Mesenchymal stem cell (in vitro differentiated cells and primary cell): ENCODE measurements at regions not wholly inside any gene's neighbourhood (a gene's known extent, or its start where the extent isn't known, plus 50 kb on each side); places are given as distances from the start of the nearest gene placed in this dataset.

Experiments
- DNase-seq: peaks from one replicate; pipeline ENCODE4 v3.0.0-alpha.2; 2013
- H2AFZ ChIP-seq: one replicate; pipeline ENCODE4 v1.6.1; 2013; ENCODE audit warnings: low read depth, mild to moderate bottlenecking, control low read depth, inconsistent platforms, low read length, moderate library complexity
- H2AK5ac ChIP-seq: 2 replicates; pipeline ENCODE4 v1.6.1; 2013; ENCODE audit warnings: low read length, moderate library complexity, mild to moderate bottlenecking, inconsistent platforms; ENCODE audit not compliant: severe bottlenecking
- H2BK120ac ChIP-seq: one replicate; pipeline ENCODE4 v1.6.1; 2013; ENCODE audit warnings: low read depth, mild to moderate bottlenecking, inconsistent platforms, low read length, moderate library complexity
- H2BK12ac ChIP-seq, 2 experiments: one replicate each; pipeline ENCODE4 v1.6.1; 2013; ENCODE audit warnings: inconsistent platforms in 2 of 2, low read length in 2 of 2, mild to moderate bottlenecking in 2 of 2, moderate library complexity in 2 of 2, control low read depth in 1 of 2
- H2BK15ac ChIP-seq: one replicate; pipeline ENCODE4 v1.6.1; 2013; ENCODE audit warnings: mild to moderate bottlenecking, low read depth, inconsistent platforms; ENCODE audit not compliant: poor library complexity, severe bottlenecking
- H2BK5ac ChIP-seq: 2 replicates; pipeline ENCODE4 v1.6.1; 2013; ENCODE audit warnings: low read depth, mild to moderate bottlenecking, low read length, control low read depth, inconsistent platforms; ENCODE audit not compliant: poor library complexity, severe bottlenecking
- H3K14ac ChIP-seq, 2 experiments: one replicate each; pipeline ENCODE4 v1.6.1; 2013; ENCODE audit warnings: inconsistent platforms in 2 of 2, low read length in 2 of 2, control low read depth in 1 of 2, mild to moderate bottlenecking in 1 of 2, moderate library complexity in 1 of 2
- H3K18ac ChIP-seq, 2 experiments: one replicate each; pipeline ENCODE4 v1.6.1; 2013; ENCODE audit warnings: inconsistent platforms in 2 of 2, low read length in 2 of 2, control low read depth in 1 of 2, low read depth in 1 of 2, mild to moderate bottlenecking in 1 of 2
- H3K23ac ChIP-seq, 2 experiments: one replicate each; pipeline ENCODE4 v1.6.1; 2013; ENCODE audit warnings: inconsistent platforms in 2 of 2, low read length in 2 of 2, mild to moderate bottlenecking in 2 of 2, moderate library complexity in 2 of 2, control low read depth in 1 of 2
- H3K27ac ChIP-seq: 2 replicates; pipeline ENCODE4 v1.5.1; 2013; ENCODE audit warnings: mild to moderate bottlenecking, moderate library complexity, low read length, control low read depth, inconsistent platforms; ENCODE audit not compliant: poor library complexity, severe bottlenecking
- H3K27me3 ChIP-seq, 2 experiments: 2 replicates each; pipeline versions ENCODE4 v1.6.1 to v1.7.0; 2013; ENCODE audit warnings: low read length in 2 of 2, mild to moderate bottlenecking in 2 of 2, moderate library complexity in 2 of 2, control low read depth in 1 of 2, inconsistent platforms in 1 of 2; ENCODE audit not compliant: control insufficient read depth in 1 of 2, insufficient read depth in 1 of 2
- H3K36me3 ChIP-seq, 2 experiments: 2 replicates each; pipeline versions ENCODE4 v1.6.1 to v1.7.0; 2013; ENCODE audit warnings: low read length in 2 of 2, control low read depth in 1 of 2, inconsistent platforms in 1 of 2, low read depth in 1 of 2, mild to moderate bottlenecking in 1 of 2; ENCODE audit not compliant: insufficient read depth in 2 of 2, control insufficient read depth in 1 of 2
- H3K4ac ChIP-seq, 2 experiments: one replicate each; pipeline ENCODE4 v1.6.1; 2013; ENCODE audit warnings: inconsistent platforms in 2 of 2, low read length in 2 of 2, mild to moderate bottlenecking in 2 of 2, moderate library complexity in 2 of 2, control low read depth in 1 of 2, low read depth in 1 of 2
- H3K4me1 ChIP-seq: 2 replicates; pipeline ENCODE4 v1.6.1; 2013; ENCODE audit warnings: low read depth, low read length, control low read depth; ENCODE audit not compliant: control insufficient read depth, insufficient read depth
- H3K4me2 ChIP-seq: 2 replicates; pipeline ENCODE4 v1.6.1; 2013; ENCODE audit warnings: low read length, mild to moderate bottlenecking, inconsistent platforms; ENCODE audit not compliant: poor library complexity, severe bottlenecking
- H3K4me3 ChIP-seq, 2 experiments: 2 replicates each; pipeline versions ENCODE4 v1.5.1 to v1.7.0; 2013; ENCODE audit warnings: low read length in 2 of 2, mild to moderate bottlenecking in 2 of 2, control low read depth in 1 of 2, low read depth in 1 of 2; ENCODE audit not compliant: insufficient read depth in 1 of 2
- H3K79me1 ChIP-seq: replicated peaks from 2 replicates; pipeline ENCODE4 v1.6.1; 2013; ENCODE audit warnings: mild to moderate bottlenecking, control low read depth, low read length, inconsistent platforms; ENCODE audit not compliant: poor library complexity, severe bottlenecking
- H3K9ac ChIP-seq: 2 replicates; pipeline ENCODE4 v1.7.0; 2013; ENCODE audit warnings: mild to moderate bottlenecking, low read length, moderate library complexity
- H3K9me3 ChIP-seq: 2 replicates; pipeline ENCODE4 v1.7.0; 2013; ENCODE audit warnings: mild to moderate bottlenecking, low read length; ENCODE audit not compliant: control insufficient read depth
- H4K8ac ChIP-seq: one replicate; pipeline ENCODE4 v1.6.1; 2013; ENCODE audit warnings: inconsistent platforms, mild to moderate bottlenecking, low read length, moderate library complexity
- H4K91ac ChIP-seq: one replicate; pipeline ENCODE4 v1.6.1; 2013; ENCODE audit warnings: mild to moderate bottlenecking, low read length, inconsistent platforms
- WGBS: methylation state at CpG from one replicate; pipeline ENCODE4 v1.1.7; 2013; ENCODE audit warnings: mixed read lengths; 5-methylcytosine and 5-hydroxymethylcytosine counted together

GRCh38 chr12:127592245-127592644, 674.7 kb upstream of the TMEM132C start:
- no peak overlapping the region for H3K23ac ChIP-seq
- H3K27ac ChIP-seq, result no peak overlapping the region
- H3K79me1 ChIP-seq, result no peaks in the 10 kb centered on the region
- H2BK15ac ChIP-seq, result no peak overlapping the region
- no peak overlapping the region for H2BK120ac ChIP-seq
- no peak overlapping the region for H3K9ac ChIP-seq
- H3K27me3 ChIP-seq, result no peaks in the 10 kb centered on the region
- no peak for DNase-seq
- H3K4me1 ChIP-seq, result peaks cover 9% of the 10 kb centered on the region
- H4K91ac ChIP-seq, result no peak overlapping the region
- no peak overlapping the region for H3K4me2 ChIP-seq
- no peak overlapping the region for H3K4ac ChIP-seq
- no peak overlapping the region for H3K4me3 ChIP-seq
- H2BK12ac ChIP-seq, result no peak overlapping the region
- H2AFZ ChIP-seq, result no peak overlapping the region
- no peaks in the 10 kb centered on the region for H3K36me3 ChIP-seq
- H2BK5ac ChIP-seq, result no peak overlapping the region
- H3K9me3 ChIP-seq, result no peaks in the 10 kb centered on the region
- H3K14ac ChIP-seq, result no peak overlapping the region
- H3K18ac ChIP-seq, result no peak overlapping the region
- WGBS, result 63% methylated on average over 5 of the region's 5 CpGs
- no peak overlapping the region for H2AK5ac ChIP-seq
- no peak overlapping the region for H4K8ac ChIP-seq

- no peaks in the 10 kb centered on the region for H3K36me3 ChIP-seq
- H3K4me1 ChIP-seq, result peaks cover 5% of the 10 kb centered on the region
- no peak overlapping the region for H3K9ac ChIP-seq
- no peak overlapping the region for H3K27ac ChIP-seq
- no peak overlapping the region for H3K4me2 ChIP-seq
- no peaks in the 10 kb centered on the region for H3K9me3 ChIP-seq
- H2BK120ac ChIP-seq, result no peak overlapping the region
- 23% methylated on average over 4 of the region's 6 CpGs for WGBS
- H3K79me1 ChIP-seq, result no peaks in the 10 kb centered on the region
- H2AK5ac ChIP-seq, result no peak overlapping the region
- no peak overlapping the region for H2AFZ ChIP-seq
- H3K18ac ChIP-seq, result no peak overlapping the region
- H2BK5ac ChIP-seq, result no peak overlapping the region
- no peak overlapping the region for H2BK12ac ChIP-seq
- H3K23ac ChIP-seq, result no peak overlapping the region
- H3K4me3 ChIP-seq, result no peak overlapping the region
- H4K91ac ChIP-seq, result no peak overlapping the region
- H4K8ac ChIP-seq, result no peak overlapping the region
- DNase-seq, result no peak
- H2BK15ac ChIP-seq, result no peak overlapping the region
- no peak overlapping the region for H3K14ac ChIP-seq
- H3K27me3 ChIP-seq, result no peaks in the 10 kb centered on the region
- no peak overlapping the region for H3K4ac ChIP-seq
Measured at GRCh38 chr12:127594351-127594970, 672.5 kb upstream of the TMEM132C start.

GRCh38 chr12:127595506-127595905, 671.5 kb upstream of the TMEM132C start:
- Histone ChIP-seq H2BK5ac (no peak overlapping the region), H2BK15ac (no peak overlapping the region), H2AFZ (no peak overlapping the region), H2BK120ac (no peak overlapping the region), H3K4me1 (peaks cover 5% of the 10 kb centered on the region), H2AK5ac (no peak overlapping the region), H3K79me1 (no peaks in the 10 kb centered on the region), H3K4ac (no peak overlapping the region), H4K91ac (no peak overlapping the region), H3K18ac (no peak overlapping the region), H3K4me3 (no peak overlapping the region), H3K9ac (no peak overlapping the region), H3K27ac (no peak overlapping the region), H3K36me3 (no peaks in the 10 kb centered on the region), H3K23ac (no peak overlapping the region), H3K9me3 (no peaks in the 10 kb centered on the region), H2BK12ac (no peak overlapping the region), H3K4me2 (no peak overlapping the region), H4K8ac (no peak overlapping the region), H3K14ac (no peak overlapping the region), H3K27me3 (no peaks in the 10 kb centered on the region)
- no peak for DNase-seq
- 90% methylated on average over 3 of the region's 4 CpGs for WGBS

- H2BK120ac ChIP-seq, result no peak overlapping the region
- WGBS, result 95% methylated on average over 4 of the region's 4 CpGs
- no peaks in the 10 kb centered on the region for H3K9me3 ChIP-seq
- H3K18ac ChIP-seq, result no peak overlapping the region
- H3K9ac ChIP-seq, result no peak overlapping the region
- peaks cover 5% of the 10 kb centered on the region for H3K4me1 ChIP-seq
- no peak overlapping the region for H3K4me2 ChIP-seq
- no peak overlapping the region for H2AK5ac ChIP-seq
- H3K27me3 ChIP-seq, result no peaks in the 10 kb centered on the region
- H3K79me1 ChIP-seq, result no peaks in the 10 kb centered on the region
- no peak overlapping the region for H3K4ac ChIP-seq
- no peak overlapping the region for H4K8ac ChIP-seq
- DNase-seq, result no peak
- H3K4me3 ChIP-seq, result no peak overlapping the region
- no peak overlapping the region for H2BK12ac ChIP-seq
- H2BK5ac ChIP-seq, result no peak overlapping the region
- H4K91ac ChIP-seq, result no peak overlapping the region
- no peak overlapping the region for H3K14ac ChIP-seq
- H2AFZ ChIP-seq, result no peak overlapping the region
- no peak overlapping the region for H3K27ac ChIP-seq
- no peak overlapping the region for H2BK15ac ChIP-seq
- no peak overlapping the region for H3K23ac ChIP-seq
- no peaks in the 10 kb centered on the region for H3K36me3 ChIP-seq
Measured at GRCh38 chr12:127596891-127597290, 670.1 kb upstream of the TMEM132C start.
